Activated CD8-positive, alpha-beta memory T cell treated with anti-CD3 and anti-CD28 coated beads, Interleukin-2, amount 10 ng/mL, durations not matched to agents 7 days and 5 days (primary cell): ENCODE measurements at regions not wholly inside any gene's neighbourhood (a gene's known extent, or its start where the extent isn't known, plus 50 kb on each side); places are given as distances from the start of the nearest gene placed in this dataset.

Experiments used
- ATAC-seq: fragments of 150-1000 bp; cut with Tn5 transposase; one replicate; pipeline ENCODE4 v1.10.0; 2021; ENCODE audit warnings: moderate library complexity
- CTCF ChIA-PET: fragments of 350-600 bp; sonication (Branson Sonifier 250); formaldehyde crosslinking; loops from one replicate; lab custom pipeline; 2021; ENCODE audit warnings: antibody characterized with exemption; lab: Charles Lee
- DNase-seq: peaks from one replicate; pipeline ENCODE4 v3.0.0-alpha.2; 2020
- H3K27ac Mint-ChIP-seq: one replicate; pipeline ENCODE4 v1.8.0; 2021; ENCODE audit warnings: mild to moderate bottlenecking, mixed read lengths
- H3K27me3 Mint-ChIP-seq: one replicate; pipeline ENCODE4 v1.8.0; 2021; ENCODE audit warnings: mixed read lengths
- H3K36me3 Mint-ChIP-seq: one replicate; pipeline ENCODE4 v1.8.0; 2021; ENCODE audit warnings: mild to moderate bottlenecking, mixed read lengths
- H3K4me1 Mint-ChIP-seq: one replicate; pipeline ENCODE4 v1.8.0; 2021; ENCODE audit warnings: mixed read lengths
- H3K4me3 Mint-ChIP-seq: one replicate; pipeline ENCODE4 v1.8.0; 2021; ENCODE audit warnings: mild to moderate bottlenecking, moderate library complexity, mixed read lengths
- H3K9me3 Mint-ChIP-seq: one replicate; pipeline ENCODE4 v1.8.0; 2022; ENCODE audit warnings: low read depth, mixed read lengths

DNA sequence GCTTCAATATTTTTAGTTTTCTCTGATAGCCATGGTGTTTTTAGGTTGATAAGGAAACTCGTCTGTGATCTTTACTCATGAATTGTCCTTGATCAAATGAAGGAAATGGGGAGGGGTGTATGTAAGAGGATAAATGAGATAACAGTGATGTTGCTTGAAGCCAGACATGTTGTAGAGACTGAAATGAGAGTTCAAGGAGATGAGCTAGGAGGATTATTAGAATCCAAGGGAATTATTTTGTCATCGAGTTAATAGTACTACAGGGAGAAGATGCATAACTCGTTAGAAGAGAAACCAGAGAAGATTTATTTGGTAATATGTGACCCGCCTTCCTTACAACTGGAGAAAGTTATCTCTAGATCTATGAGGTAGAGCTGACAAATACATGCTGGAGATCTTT, 371.3 kb upstream of the DDHD1 start:
- no peak for DNase-seq
- CTCF ChIA-PET, result no interaction called here

GRCh38 chr14:53523226-53523625, 370.1 kb upstream of the DDHD1 start:
- CTCF ChIA-PET, result no interaction called here
- peaks cover 4% of the 10 kb centered on the region for H3K9me3 Mint-ChIP-seq
- no peak for ATAC-seq

More for the DNA sequence above, 371.3 kb upstream of the DDHD1 start:
- Mint-ChIP-seq H3K4me1 (peaks cover 16% of the 10 kb centered on the region), H3K4me3 (no peak overlapping the region), H3K36me3 (no peaks in the 10 kb centered on the region), H3K27me3 (no peaks in the 10 kb centered on the region), H3K9me3 (peaks cover 4% of the 10 kb centered on the region), H3K27ac (no peak overlapping the region)
- ATAC-seq, result no peak

DNA sequence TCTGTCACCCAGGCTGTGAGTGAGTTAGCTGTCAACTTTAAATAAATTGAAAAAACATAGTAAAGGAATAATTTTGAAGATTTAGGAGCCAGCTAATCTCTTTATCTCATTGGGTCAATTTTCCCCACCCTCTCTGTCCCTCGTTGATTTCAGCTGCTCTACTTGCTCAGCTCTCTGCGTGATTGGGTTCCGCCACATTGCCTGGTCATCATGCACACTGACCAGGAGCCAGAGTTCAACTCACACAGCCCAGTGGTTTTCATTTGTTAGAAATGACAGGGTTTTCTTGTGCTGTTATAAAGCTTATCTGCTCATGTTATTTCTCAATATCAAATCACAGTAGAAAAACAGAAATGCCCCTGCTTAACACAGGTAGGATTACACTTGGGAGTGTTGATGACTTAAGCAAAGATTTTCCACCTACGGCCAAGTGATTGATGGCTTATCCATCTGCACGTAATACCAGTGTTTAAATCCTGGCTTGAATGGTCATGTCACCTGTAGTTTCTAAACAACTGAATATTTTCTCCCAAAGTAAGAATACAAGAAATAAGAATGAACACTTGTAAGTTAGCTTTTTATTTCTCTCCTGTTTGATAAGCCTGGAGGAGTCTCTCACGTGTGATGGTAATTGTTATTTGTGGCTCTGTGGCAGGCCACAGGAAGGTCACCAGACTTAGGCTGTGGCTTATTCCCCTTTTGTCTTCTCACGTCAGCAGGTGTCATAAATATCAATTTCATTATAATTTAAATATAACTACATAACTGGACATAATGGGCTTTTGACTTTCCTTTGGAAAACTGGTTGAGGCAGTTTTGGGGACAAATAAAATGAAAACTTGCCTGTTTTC, 367.2 kb upstream of the DDHD1 start:
- Mint-ChIP-seq H3K27me3 (no peaks in the 10 kb centered on the region), H3K36me3 (no peaks in the 10 kb centered on the region), H3K4me3 (no peak overlapping the region), H3K9me3 (peaks cover 4% of the 10 kb centered on the region), H3K4me1 (peaks cover 51% of the 10 kb centered on the region), H3K27ac (no peak overlapping the region)
- ATAC-seq (no peak), DNase-seq (peak; percentile 50)
- CTCF ChIA-PET, result no interaction called here

More at GRCh38 chr14:53523226-53523625, 370.1 kb upstream of the DDHD1 start:
- H3K27ac Mint-ChIP-seq, result no peak overlapping the region
- H3K27me3 Mint-ChIP-seq, result no peaks in the 10 kb centered on the region
- no peaks in the 10 kb centered on the region for H3K36me3 Mint-ChIP-seq
- H3K4me1 Mint-ChIP-seq, result peaks cover 22% of the 10 kb centered on the region
- DNase-seq, result no peak
- no peak overlapping the region for H3K4me3 Mint-ChIP-seq

GRCh38 chr14:53519137-53519536, 366.0 kb upstream of the DDHD1 start:
- CTCF ChIA-PET, result no interaction called here
- no peak overlapping the region for H3K27ac Mint-ChIP-seq
- peaks cover 62% of the 10 kb centered on the region for H3K4me1 Mint-ChIP-seq
- no peaks in the 10 kb centered on the region for H3K27me3 Mint-ChIP-seq
- H3K36me3 Mint-ChIP-seq, result no peaks in the 10 kb centered on the region
- ATAC-seq (no peak), DNase-seq (no peak)
- peaks cover 4% of the 10 kb centered on the region for H3K9me3 Mint-ChIP-seq
- H3K4me3 Mint-ChIP-seq, result no peak overlapping the region

- DNase-seq (no peak), ATAC-seq (no peak)
- Mint-ChIP-seq H3K4me3 (no peak overlapping the region), H3K4me1 (peaks cover 79% of the 10 kb centered on the region), H3K9me3 (peaks cover 4% of the 10 kb centered on the region), H3K36me3 (no peaks in the 10 kb centered on the region), H3K27me3 (no peaks in the 10 kb centered on the region), H3K27ac (peak overlapping the region; percentile 64)
- CTCF ChIA-PET, result no interaction called here
Measured at GRCh38 chr14:53517270-53517960, 364.3 kb upstream of the DDHD1 start.

DNA sequence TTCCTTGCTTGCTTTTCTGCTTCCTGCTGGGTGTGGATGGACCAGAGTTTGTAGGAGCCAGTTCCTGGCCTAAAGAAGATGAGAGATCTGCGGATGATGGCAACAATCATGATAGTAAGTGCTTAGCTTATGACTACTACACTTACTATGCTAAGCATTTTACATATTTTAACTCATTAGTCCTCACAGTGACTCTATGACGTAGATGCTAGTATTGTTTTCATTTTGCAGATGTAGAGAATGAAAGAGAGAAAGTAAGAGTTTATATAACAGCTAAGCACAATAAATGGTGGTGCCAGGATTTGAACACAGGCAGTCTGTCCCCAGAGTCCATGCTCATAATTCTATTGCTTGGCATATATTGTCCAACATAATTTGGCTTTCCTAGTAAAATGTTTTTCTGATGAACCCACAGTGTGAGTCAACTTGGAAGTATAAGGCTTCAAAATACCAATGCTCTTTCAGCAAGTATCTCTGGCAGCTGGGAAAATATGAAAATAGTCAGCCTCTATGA, 363.2 kb upstream of the DDHD1 start:
- DNase-seq, result no peak
- peak overlapping the region; percentile 64 for H3K27ac Mint-ChIP-seq
- no peak for ATAC-seq
- H3K27me3 Mint-ChIP-seq, result no peaks in the 10 kb centered on the region
- peaks cover 82% of the 10 kb centered on the region for H3K4me1 Mint-ChIP-seq
- H3K36me3 Mint-ChIP-seq, result no peaks in the 10 kb centered on the region
- CTCF ChIA-PET, result interaction anchor here (1.5 kb wide), 1 partner anchor 23 kb away, joined by 6 read pairs; no protein-coding TSS in a partner anchor
- H3K9me3 Mint-ChIP-seq, result peaks cover 2% of the 10 kb centered on the region
- H3K4me3 Mint-ChIP-seq, result no peak overlapping the region

- H3K4me3 Mint-ChIP-seq, result peak overlapping the region; percentile 2
- peak overlapping the region; percentile 64 for H3K27ac Mint-ChIP-seq
- no peaks in the 10 kb centered on the region for H3K27me3 Mint-ChIP-seq
- H3K9me3 Mint-ChIP-seq, result peaks cover 2% of the 10 kb centered on the region
- ATAC-seq (peak; percentile 70), DNase-seq (peak; percentile 70)
- no peaks in the 10 kb centered on the region for H3K36me3 Mint-ChIP-seq
- CTCF ChIA-PET, result interaction anchor here (1.5 kb wide), 1 partner anchor 24 kb away, joined by 6 read pairs; no protein-coding TSS in a partner anchor
- H3K4me1 Mint-ChIP-seq, result peaks cover 72% of the 10 kb centered on the region
Measured at GRCh38 chr14:53515276-53515675, 362.2 kb upstream of the DDHD1 start.

- Mint-ChIP-seq H3K4me1 (peaks cover 65% of the 10 kb centered on the region), H3K27ac (no peak overlapping the region), H3K36me3 (no peaks in the 10 kb centered on the region), H3K27me3 (no peaks in the 10 kb centered on the region), H3K9me3 (no peaks in the 10 kb centered on the region), H3K4me3 (no peak overlapping the region)
- CTCF ChIA-PET, result no interaction called here
- DNase-seq (no peak), ATAC-seq (no peak)
Measured at GRCh38 chr14:53514197-53514596, 361.1 kb upstream of the DDHD1 start.

- DNase-seq (no peak), ATAC-seq (no peak)
- no peak overlapping the region for H3K4me3 Mint-ChIP-seq
- CTCF ChIA-PET, result no interaction called here
- no peaks in the 10 kb centered on the region for H3K9me3 Mint-ChIP-seq
- no peaks in the 10 kb centered on the region for H3K36me3 Mint-ChIP-seq
- no peak overlapping the region for H3K27ac Mint-ChIP-seq
- H3K27me3 Mint-ChIP-seq, result peaks cover 6% of the 10 kb centered on the region
- peaks cover 32% of the 10 kb centered on the region for H3K4me1 Mint-ChIP-seq
Measured at GRCh38 chr14:53510281-53510912, 357.3 kb upstream of the DDHD1 start.

- Mint-ChIP-seq H3K4me1 (peaks cover 25% of the 10 kb centered on the region), H3K36me3 (no peaks in the 10 kb centered on the region), H3K9me3 (no peaks in the 10 kb centered on the region), H3K27me3 (peaks cover 8% of the 10 kb centered on the region), H3K27ac (no peak overlapping the region), H3K4me3 (no peak overlapping the region)
- ATAC-seq (no peak), DNase-seq (no peak)
- CTCF ChIA-PET, result no interaction called here
Measured at GRCh38 chr14:53509276-53510244, 356.4 kb upstream of the DDHD1 start.

DNA sequence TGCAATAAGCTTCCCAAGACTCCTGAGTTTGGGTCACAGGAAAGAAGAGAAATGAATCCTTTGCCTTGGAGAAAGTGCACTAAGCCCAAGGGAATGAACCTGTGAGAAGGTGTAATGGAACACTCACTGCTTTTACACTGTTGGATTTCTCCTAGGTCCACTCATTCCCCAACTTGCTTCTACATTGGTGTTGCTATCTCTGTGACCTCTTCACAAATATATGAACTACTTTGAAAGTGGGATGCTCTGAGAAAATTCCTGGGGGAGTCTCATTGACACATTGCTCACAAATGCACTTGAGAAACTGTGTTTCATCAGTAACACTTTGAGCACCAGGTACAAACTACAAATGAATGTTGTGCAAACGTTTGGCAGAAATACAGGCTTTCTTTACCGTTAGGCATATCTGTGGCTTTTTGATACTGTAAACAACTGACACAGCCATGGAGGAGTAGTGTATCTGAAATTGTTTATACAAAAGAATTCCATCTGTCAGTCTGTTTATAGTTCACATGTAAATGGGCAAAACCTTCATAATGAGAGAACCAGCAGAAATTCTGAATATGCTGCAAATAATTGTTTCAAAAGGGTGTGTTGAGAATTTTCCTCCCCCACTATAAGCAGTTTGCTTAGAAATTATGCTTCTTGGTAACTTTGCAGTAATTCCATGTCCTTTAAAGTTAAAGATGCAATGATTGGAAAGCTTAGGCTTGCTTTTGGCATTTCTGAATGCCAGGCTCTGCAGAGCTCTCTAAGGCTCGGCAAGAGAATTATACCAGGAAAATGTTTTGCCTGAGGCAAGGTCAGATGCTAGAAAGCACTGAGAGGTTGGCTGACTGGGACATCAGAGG, 348.5 kb upstream of the DDHD1 start:
- Mint-ChIP-seq H3K27ac (no peak overlapping the region), H3K4me3 (no peak overlapping the region), H3K27me3 (peaks cover 20% of the 10 kb centered on the region), H3K4me1 (no peaks in the 10 kb centered on the region), H3K36me3 (peaks cover 4% of the 10 kb centered on the region), H3K9me3 (peaks cover 6% of the 10 kb centered on the region)
- CTCF ChIA-PET, result interaction anchor here (0.8 kb wide), 1 partner anchor 10 kb away, joined by 4 read pairs; no protein-coding TSS in a partner anchor
- no peak for DNase-seq
- ATAC-seq, result no peak

GRCh38 chr14:53500191-53500590, 347.1 kb upstream of the DDHD1 start:
- CTCF ChIA-PET, result no interaction called here
- Mint-ChIP-seq H3K36me3 (peaks cover 4% of the 10 kb centered on the region), H3K4me3 (no peak overlapping the region), H3K4me1 (no peaks in the 10 kb centered on the region), H3K9me3 (peaks cover 6% of the 10 kb centered on the region), H3K27ac (no peak overlapping the region), H3K27me3 (peaks cover 15% of the 10 kb centered on the region)
- ATAC-seq (no peak), DNase-seq (no peak)
